HEK293 (cell line): ENCODE measurements at regions not wholly inside any gene's neighbourhood (a gene's known extent, or its start where the extent isn't known, plus 50 kb on each side); places are given as distances from the start of the nearest gene placed in this dataset.

Source experiments
- AEBP2 ChIP-seq: fragments of 450-650 bp; formaldehyde crosslinking; IDR thresholded peaks from 2 replicates; pipeline ENCODE4 v1.5.1; 2016; ENCODE audit warnings: missing biosample characterization, missing genetic modification characterization, borderline replicate concordance
- CTCF ChIP-seq: fragments of 450-650 bp; formaldehyde crosslinking; IDR thresholded peaks from 2 replicates; pipeline ENCODE4 v1.5.1; 2016; ENCODE audit warnings: missing biosample characterization, missing genetic modification characterization
- GLI4 ChIP-seq: fragments of 450-650 bp; formaldehyde crosslinking; IDR thresholded peaks from 2 replicates; pipeline ENCODE4 v1.5.1; 2016; ENCODE audit warnings: missing biosample characterization, missing genetic modification characterization
- GLIS2 ChIP-seq: fragments of 450-650 bp; formaldehyde crosslinking; IDR thresholded peaks from 2 replicates; pipeline ENCODE4 v1.5.1; 2016; ENCODE audit warnings: missing biosample characterization, missing genetic modification characterization
- PRDM6 ChIP-seq: fragments of 450-650 bp; formaldehyde crosslinking; IDR thresholded peaks from 2 replicates; pipeline ENCODE4 v1.5.1; 2017; ENCODE audit warnings: missing biosample characterization, missing genetic modification characterization
- TSHZ1 ChIP-seq: fragments of 450-650 bp; formaldehyde crosslinking; IDR thresholded peaks from 2 replicates; pipeline ENCODE4 v1.5.1; 2016; ENCODE audit warnings: missing biosample characterization, missing genetic modification characterization, borderline replicate concordance
- WT1 ChIP-seq: fragments of 450-650 bp; formaldehyde crosslinking; IDR thresholded peaks from 2 replicates; pipeline ENCODE4 v1.5.1; 2016; ENCODE audit warnings: missing biosample characterization, missing genetic modification characterization
- ZBTB10 ChIP-seq: fragments of 450-650 bp; formaldehyde crosslinking; IDR thresholded peaks from 2 replicates; pipeline ENCODE4 v1.5.1; 2016; ENCODE audit warnings: missing biosample characterization, missing genetic modification characterization
- ZBTB8A ChIP-seq: fragments of 450-650 bp; formaldehyde crosslinking; IDR thresholded peaks from 2 replicates; pipeline ENCODE4 v1.5.1; 2016; ENCODE audit warnings: missing biosample characterization, missing genetic modification characterization
- ZFP37 ChIP-seq: fragments of 450-650 bp; formaldehyde crosslinking; IDR thresholded peaks from 2 replicates; pipeline ENCODE4 v1.5.1; 2016; ENCODE audit warnings: missing biosample characterization, missing genetic modification characterization
- ZNF239 ChIP-seq: fragments of 450-650 bp; formaldehyde crosslinking; IDR thresholded peaks from 2 replicates; pipeline ENCODE4 v1.5.1; 2016; ENCODE audit warnings: missing biosample characterization, missing genetic modification characterization
- ZNF423 ChIP-seq: fragments of 450-650 bp; formaldehyde crosslinking; IDR thresholded peaks from 2 replicates; pipeline ENCODE4 v1.5.1; 2016; ENCODE audit warnings: missing biosample characterization, missing genetic modification characterization
- ZNF580 ChIP-seq: fragments of 450-650 bp; formaldehyde crosslinking; IDR thresholded peaks from 2 replicates; pipeline ENCODE4 v1.5.1; 2016; ENCODE audit warnings: missing biosample characterization, missing genetic modification characterization
- ZNF692 ChIP-seq: fragments of 450-650 bp; formaldehyde crosslinking; IDR thresholded peaks from 2 replicates; pipeline ENCODE4 v1.5.1; 2016; ENCODE audit warnings: missing biosample characterization, missing genetic modification characterization

GRCh38 chr4:181756451-181757095 is 486.6 kb upstream of the TENM3 start:
- TF ChIP-seq WT1 (tag by site-specific recombination) (no peak), ZNF239 (tag by site-specific recombination) (no peak), CTCF (tag by site-specific recombination) (no peak), TSHZ1 (tag by site-specific recombination) (no peak), ZNF423 (no peak), AEBP2 (tag by site-specific recombination) (no peak), ZNF692 (tag by site-specific recombination) (no peak), ZBTB10 (tag by site-specific recombination) (no peak), ZBTB8A (tag by site-specific recombination) (no peak), ZFP37 (tag by site-specific recombination) (no peak), PRDM6 (no peak), ZNF580 (no peak), GLI4 (tag by site-specific recombination) (no peak), GLIS2 (no peak)
